GM18508 (cell line): ENCODE measurements at regions not wholly inside any gene's neighbourhood (a gene's known extent, or its start where the extent isn't known, plus 50 kb on each side); places are given as distances from the start of the nearest gene placed in this dataset.
"Not testable (repeated sequence)": the region's sequence is repeated elsewhere in the genome, so short reads cannot be mapped to it uniquely, and the experiment has no call there.

ENCODE experiments used
- ATAC-seq: cut with Tn5 transposase; IDR thresholded peaks from one replicate; pipeline ENCODE4 v1.9.1; 2021; ENCODE audit warnings: moderate number of reproducible peaks; ENCODE audit not compliant: insufficient read depth, unreplicated experiment

- no peak for ATAC-seq
These were observed 65.2 kb downstream of the CCDC195 start for GRCh38 chr2:224650815-224651439.

GRCh38 chr2:224647684-224648083 is 62.5 kb upstream of the CUL3 start:
- not testable (repeated sequence) for ATAC-seq

- ATAC-seq = no peak
These were observed 61.2 kb upstream of the CUL3 start for GRCh38 chr2:224646242-224646846.

GRCh38 chr2:224645722-224646121 is 60.6 kb upstream of the CUL3 start:
- no peak for ATAC-seq

- ATAC-seq = no peak
These were observed 55.5 kb upstream of the CUL3 start for GRCh38 chr2:224640679-224641078.

GRCh38 chr2:224638301-224638823 is 53.2 kb upstream of the CUL3 start:
- peak; percentile 79 for ATAC-seq
